Activated CD4-positive, alpha-beta T cell treated with anti-CD3 and anti-CD28 coated beads, Interleukin-2, amount 10 ng/mL, durations not matched to agents 7 days and 5 days (primary cell): ENCODE measurements at regions not wholly inside any gene's neighbourhood (a gene's known extent, or its start where the extent isn't known, plus 50 kb on each side); places are given as distances from the start of the nearest gene placed in this dataset.

ENCODE experiments used
- CTCF ChIA-PET: fragments of 350-600 bp; sonication (Branson Sonifier 250); formaldehyde crosslinking; loops from one replicate; lab custom pipeline; 2021; ENCODE audit warnings: antibody characterized with exemption; lab: Charles Lee
- POLR2A ChIA-PET: fragments of 350-600 bp; sonication (Branson Sonifier 250); formaldehyde crosslinking; loops from one replicate; lab custom pipeline; 2021; ENCODE audit warnings: antibody characterized with exemption; lab: Charles Lee
- DNase-seq: peaks from one replicate; pipeline ENCODE4 v3.0.0-alpha.2; 2020
- H3K27ac Mint-ChIP-seq: one replicate; pipeline ENCODE4 v1.8.0; 2021; ENCODE audit warnings: mild to moderate bottlenecking, moderate library complexity, mixed read lengths
- H3K27me3 Mint-ChIP-seq: one replicate; pipeline ENCODE4 v1.8.0; 2021; ENCODE audit warnings: mixed read lengths
- H3K36me3 Mint-ChIP-seq: one replicate; pipeline ENCODE4 v1.8.0; 2021; ENCODE audit warnings: low read depth, mixed read lengths
- H3K4me1 Mint-ChIP-seq: one replicate; pipeline ENCODE4 v1.8.0; 2021; ENCODE audit warnings: mixed read lengths
- H3K4me3 Mint-ChIP-seq: one replicate; pipeline ENCODE4 v1.8.0; 2021; ENCODE audit warnings: mild to moderate bottlenecking, moderate library complexity, mixed read lengths
- H3K9me3 Mint-ChIP-seq: one replicate; pipeline ENCODE4 v1.8.0; 2021; ENCODE audit warnings: mixed read lengths

DNA sequence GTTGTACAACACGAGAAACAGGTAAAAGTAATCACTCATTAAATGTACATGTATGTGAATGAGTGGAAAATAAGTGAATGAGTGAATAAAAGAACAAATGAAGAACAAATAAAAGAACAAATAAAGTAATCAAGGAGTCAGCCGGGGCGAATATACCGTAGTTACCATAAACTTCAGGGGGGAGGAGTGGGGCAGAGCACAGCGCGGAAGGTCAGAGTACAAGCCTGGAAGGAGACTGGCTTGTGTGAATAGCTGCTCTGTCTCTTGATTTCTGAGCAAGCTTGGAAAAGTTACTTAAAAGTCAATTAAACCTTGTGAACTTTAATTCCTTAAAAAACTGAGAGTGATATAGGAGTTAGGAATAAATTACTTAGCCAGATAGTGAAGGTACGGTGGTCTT lies 466.5 kb upstream of the CNTN4 start:
- Mint-ChIP-seq H3K36me3 (no peaks in the 10 kb centered on the region), H3K4me1 (no peaks in the 10 kb centered on the region), H3K27me3 (no peaks in the 10 kb centered on the region), H3K27ac (no peak overlapping the region), H3K9me3 (peaks cover 11% of the 10 kb centered on the region), H3K4me3 (no peak overlapping the region)
- CTCF ChIA-PET = no interaction called here
- no peak for DNase-seq
- POLR2A ChIA-PET = no interaction called here

DNA sequence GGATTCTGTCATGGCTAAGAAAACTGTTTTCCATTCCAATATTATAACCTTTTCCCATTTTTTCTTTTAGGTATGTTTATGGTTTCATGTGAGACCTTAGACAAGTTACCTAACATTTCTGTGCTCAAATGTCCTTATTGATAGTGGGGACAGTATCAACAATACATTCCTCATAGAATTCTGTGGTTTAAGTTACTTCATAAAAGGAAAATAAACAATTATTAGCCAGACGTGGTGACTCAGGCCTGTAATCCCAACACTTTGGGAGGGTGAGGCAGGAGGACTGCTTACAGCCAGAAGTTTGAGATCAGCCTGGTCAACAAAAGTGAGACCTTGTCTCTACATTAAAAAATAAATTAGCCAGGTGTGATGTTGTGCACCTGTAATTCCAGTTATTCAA lies 436.8 kb upstream of the CNTN4 start:
- H3K9me3 Mint-ChIP-seq = peaks cover 2% of the 10 kb centered on the region
- no peaks in the 10 kb centered on the region for H3K27me3 Mint-ChIP-seq
- no peak for DNase-seq
- H3K27ac Mint-ChIP-seq = no peak overlapping the region
- ChIA-PET CTCF (no interaction called here), POLR2A (no interaction called here)
- no peak overlapping the region for H3K4me3 Mint-ChIP-seq
- no peaks in the 10 kb centered on the region for H3K4me1 Mint-ChIP-seq
- H3K36me3 Mint-ChIP-seq = no peaks in the 10 kb centered on the region

DNA sequence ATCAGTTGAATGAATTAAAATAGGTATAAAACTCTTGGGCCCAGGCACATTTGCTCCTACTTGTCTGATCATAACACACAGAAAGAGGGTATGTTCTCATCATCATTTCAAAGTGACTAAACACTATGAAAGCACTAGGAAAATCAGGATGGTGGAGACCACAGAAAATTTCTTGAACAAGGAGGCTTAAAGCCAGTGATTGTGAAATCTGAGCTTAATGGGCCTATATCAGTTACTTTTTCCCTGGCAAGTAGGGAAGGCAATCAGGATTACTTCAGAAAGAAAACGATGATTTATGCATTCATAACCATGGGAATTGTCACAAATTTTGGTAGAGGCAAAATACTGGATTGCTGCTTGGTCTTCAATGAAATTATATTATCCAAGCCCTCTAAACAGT lies 434.4 kb upstream of the CNTN4 start:
- H3K36me3 Mint-ChIP-seq = no peaks in the 10 kb centered on the region
- H3K4me1 Mint-ChIP-seq = no peaks in the 10 kb centered on the region
- no peak overlapping the region for H3K4me3 Mint-ChIP-seq
- CTCF ChIA-PET = no interaction called here
- H3K9me3 Mint-ChIP-seq = no peaks in the 10 kb centered on the region
- no peak overlapping the region for H3K27ac Mint-ChIP-seq
- POLR2A ChIA-PET = no interaction called here
- H3K27me3 Mint-ChIP-seq = no peaks in the 10 kb centered on the region
- no peak for DNase-seq

DNA sequence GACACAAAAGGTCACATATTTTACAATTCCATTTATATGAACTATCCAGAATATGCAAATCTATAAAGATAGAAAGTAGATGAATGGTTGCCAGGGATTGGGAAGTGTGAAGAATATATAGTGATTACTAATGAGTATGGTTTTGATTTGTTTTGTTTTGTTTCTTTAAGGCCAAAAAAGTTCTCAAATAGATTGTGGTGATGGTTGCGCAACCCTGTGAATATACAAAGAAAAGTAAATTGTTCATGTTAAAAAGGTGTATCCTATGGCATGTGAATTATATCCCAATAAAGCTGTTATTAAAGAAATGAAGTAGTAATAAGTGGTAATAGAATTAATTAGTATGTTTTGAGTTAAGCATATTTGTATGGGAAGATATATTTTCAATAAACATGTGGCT lies 431.8 kb upstream of the CNTN4 start:
- H3K36me3 Mint-ChIP-seq = no peaks in the 10 kb centered on the region

DNA sequence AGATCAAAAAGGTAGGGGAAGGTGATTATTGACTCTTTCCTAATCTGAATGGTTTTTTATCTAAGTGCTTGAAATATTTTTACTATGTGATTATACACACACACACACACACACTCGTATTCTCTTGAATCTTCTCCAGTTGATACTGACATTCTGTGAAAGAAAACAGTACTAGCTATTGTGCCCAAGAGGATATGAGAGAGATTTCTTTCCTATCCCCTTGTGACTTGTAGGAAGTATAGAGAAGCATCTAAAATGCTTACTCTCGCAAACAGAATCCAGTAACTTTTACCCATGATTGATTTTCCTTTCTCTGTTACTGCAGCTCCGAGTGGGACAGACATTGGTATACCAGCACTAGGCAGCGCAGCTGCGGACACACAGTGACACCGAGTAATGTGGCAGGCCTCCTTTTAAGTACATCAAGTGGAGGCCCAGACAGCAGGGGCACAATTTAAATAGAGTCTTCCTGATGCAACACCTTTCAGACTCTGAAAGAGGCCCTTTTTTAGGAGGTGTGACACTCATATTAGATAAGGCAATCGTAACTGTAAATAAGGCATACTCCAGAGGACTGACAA lies 421.0 kb upstream of the CNTN4 start:
- H3K4me3 Mint-ChIP-seq = no peak overlapping the region

More for the DNA sequence above, 431.8 kb upstream of the CNTN4 start:
- Mint-ChIP-seq H3K27ac (no peak overlapping the region), H3K4me3 (no peak overlapping the region), H3K4me1 (no peaks in the 10 kb centered on the region), H3K9me3 (peaks cover 4% of the 10 kb centered on the region), H3K27me3 (no peaks in the 10 kb centered on the region)
- DNase-seq = no peak
- ChIA-PET POLR2A (no interaction called here), CTCF (no interaction called here)

DNA sequence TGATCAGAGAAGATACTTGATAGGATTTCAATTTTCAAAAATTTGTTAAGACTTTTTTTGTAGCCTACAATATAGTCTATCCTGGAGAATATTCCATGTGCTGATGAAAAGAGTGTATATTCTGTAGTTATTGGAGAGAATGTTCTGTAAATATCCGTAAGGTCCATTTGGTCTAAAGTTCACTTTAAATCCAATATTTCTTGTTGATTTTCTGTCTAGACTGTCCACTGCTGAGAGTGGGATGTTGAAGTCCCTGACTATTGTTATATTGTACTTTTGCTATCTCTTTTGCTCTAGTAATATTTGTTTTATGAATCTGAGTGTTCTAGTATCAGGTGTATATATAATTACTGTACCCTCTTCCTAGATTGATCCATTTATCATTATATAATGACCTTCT lies 406.2 kb upstream of the CNTN4 start:
- Mint-ChIP-seq H3K36me3 (no peaks in the 10 kb centered on the region), H3K27me3 (no peaks in the 10 kb centered on the region), H3K4me3 (no peak overlapping the region), H3K4me1 (no peaks in the 10 kb centered on the region), H3K27ac (no peak overlapping the region), H3K9me3 (peaks cover 7% of the 10 kb centered on the region)
- ChIA-PET CTCF (no interaction called here), POLR2A (no interaction called here)
- DNase-seq = no peak

More for the DNA sequence above, 421.0 kb upstream of the CNTN4 start:
- ChIA-PET POLR2A (no interaction called here), CTCF (no interaction called here)
- Mint-ChIP-seq H3K4me1 (no peaks in the 10 kb centered on the region), H3K36me3 (no peaks in the 10 kb centered on the region), H3K27ac (no peak overlapping the region), H3K27me3 (no peaks in the 10 kb centered on the region), H3K9me3 (peaks cover 13% of the 10 kb centered on the region)
- no peak for DNase-seq

DNA sequence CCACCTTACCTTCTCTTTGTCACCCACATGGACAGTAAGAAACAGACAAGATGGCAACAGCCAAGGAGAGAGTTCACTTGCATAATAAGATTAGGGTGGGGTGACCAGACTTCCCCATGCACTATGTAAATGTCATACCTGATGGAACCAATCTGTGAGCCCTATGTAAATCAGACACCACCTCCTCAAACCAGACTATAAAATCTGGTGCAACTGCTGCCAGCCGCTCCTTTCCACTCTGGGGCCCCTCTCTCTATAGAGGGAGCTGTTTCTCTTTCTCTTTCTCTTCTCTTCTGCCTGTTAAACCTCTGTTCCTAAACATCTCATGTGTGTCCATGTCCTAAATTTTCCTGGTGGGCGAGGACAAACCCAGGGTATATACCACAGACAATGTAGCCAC lies 405.5 kb upstream of the CNTN4 start:
- no peak overlapping the region for H3K27ac Mint-ChIP-seq
- DNase-seq = no peak
- POLR2A ChIA-PET = no interaction called here
- CTCF ChIA-PET = no interaction called here
- H3K4me3 Mint-ChIP-seq = no peak overlapping the region
- no peaks in the 10 kb centered on the region for H3K4me1 Mint-ChIP-seq
- peaks cover 7% of the 10 kb centered on the region for H3K9me3 Mint-ChIP-seq
- H3K27me3 Mint-ChIP-seq = no peaks in the 10 kb centered on the region
- no peaks in the 10 kb centered on the region for H3K36me3 Mint-ChIP-seq

DNA sequence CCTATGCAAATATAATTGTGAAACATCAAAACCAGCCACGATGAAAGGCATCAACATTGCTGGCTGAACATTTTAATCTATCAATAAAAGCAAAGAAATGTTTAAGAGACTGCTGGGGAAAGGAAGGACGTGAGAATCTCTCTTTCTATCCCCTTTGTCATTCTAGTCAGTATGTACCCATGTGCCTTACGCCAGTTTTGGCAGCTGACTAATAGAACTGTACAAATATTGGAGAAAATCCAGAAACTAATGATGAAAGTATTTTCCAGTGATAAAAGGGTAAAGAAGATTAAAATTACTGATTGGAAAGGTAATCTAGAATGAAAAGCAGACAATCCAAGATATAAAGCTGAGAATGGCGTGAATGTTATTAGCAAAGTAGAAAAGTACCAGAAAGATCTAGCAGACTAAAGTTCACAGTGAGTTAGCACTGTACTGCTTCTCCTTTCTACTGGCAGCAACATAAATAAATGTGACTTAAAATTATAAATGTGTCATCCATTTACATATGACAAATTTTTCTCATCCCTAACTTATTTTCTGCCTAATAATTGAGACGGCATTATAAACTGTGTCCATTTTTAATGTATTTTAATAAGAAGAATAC lies 401.9 kb upstream of the CNTN4 start:
- Mint-ChIP-seq H3K4me1 (no peaks in the 10 kb centered on the region), H3K36me3 (no peaks in the 10 kb centered on the region), H3K27me3 (no peaks in the 10 kb centered on the region)

DNA sequence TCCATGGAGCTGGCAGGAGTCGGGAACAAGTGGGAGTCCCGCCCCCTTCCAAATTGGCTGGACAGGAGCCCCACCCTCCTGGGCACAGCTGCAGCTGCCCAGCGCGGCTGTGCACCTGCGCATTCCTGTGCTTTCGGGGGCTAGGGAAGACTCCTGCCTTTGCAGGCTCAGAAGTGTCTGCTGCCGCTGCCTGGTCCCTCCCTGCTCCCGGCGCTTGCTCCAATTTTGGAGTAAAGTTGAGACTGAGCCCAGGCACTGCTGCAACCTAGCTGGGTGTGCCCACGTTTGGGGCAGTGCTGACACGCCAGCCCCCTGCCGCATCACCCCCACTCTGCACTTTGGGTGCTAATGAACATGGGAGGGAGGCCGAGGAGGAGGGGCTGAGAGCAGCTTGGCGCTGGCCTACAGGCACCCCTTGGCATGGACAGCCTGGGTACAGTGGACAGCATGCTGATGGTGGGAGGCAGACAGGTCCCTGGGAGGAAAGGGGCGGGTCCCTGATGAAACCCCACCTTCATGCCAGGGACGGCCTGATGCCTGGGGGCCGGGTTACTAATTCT lies 399.2 kb upstream of the CNTN4 start:
- POLR2A ChIA-PET = no interaction called here
- no peak overlapping the region for H3K27ac Mint-ChIP-seq
- CTCF ChIA-PET = no interaction called here
- H3K36me3 Mint-ChIP-seq = no peaks in the 10 kb centered on the region
- no peaks in the 10 kb centered on the region for H3K9me3 Mint-ChIP-seq
- no peaks in the 10 kb centered on the region for H3K4me1 Mint-ChIP-seq
- DNase-seq = no peak
- H3K27me3 Mint-ChIP-seq = no peaks in the 10 kb centered on the region
- H3K4me3 Mint-ChIP-seq = no peak overlapping the region

More for the DNA sequence above, 401.9 kb upstream of the CNTN4 start:
- Mint-ChIP-seq H3K9me3 (peaks cover 5% of the 10 kb centered on the region), H3K4me3 (no peak overlapping the region), H3K27ac (no peak overlapping the region)
- ChIA-PET CTCF (no interaction called here), POLR2A (no interaction called here)
- DNase-seq = no peak

DNA sequence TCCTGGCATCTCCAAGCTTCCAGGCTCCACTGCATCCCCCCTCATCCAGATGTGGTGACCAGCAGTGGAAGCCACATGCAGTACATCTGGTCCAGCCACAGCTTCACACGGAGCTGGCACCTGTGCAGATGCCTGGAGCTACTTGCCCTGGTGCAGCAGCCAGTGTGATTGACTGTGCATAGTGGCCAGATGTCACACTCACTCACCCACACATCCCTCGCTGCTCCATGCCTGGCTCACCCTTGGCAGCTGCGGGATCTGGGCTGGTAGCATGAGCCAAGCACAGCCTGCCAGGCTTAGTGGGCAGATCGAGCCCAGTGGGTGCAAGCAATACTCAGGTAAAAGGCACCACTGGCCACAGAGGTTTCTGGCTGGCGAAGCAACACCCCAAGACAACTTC lies 398.0 kb upstream of the CNTN4 start:
- Mint-ChIP-seq H3K27me3 (no peaks in the 10 kb centered on the region), H3K36me3 (no peaks in the 10 kb centered on the region), H3K4me3 (no peak overlapping the region), H3K9me3 (peaks cover 4% of the 10 kb centered on the region), H3K4me1 (no peaks in the 10 kb centered on the region), H3K27ac (no peak overlapping the region)
- DNase-seq = no peak
- ChIA-PET CTCF (no interaction called here), POLR2A (no interaction called here)

DNA sequence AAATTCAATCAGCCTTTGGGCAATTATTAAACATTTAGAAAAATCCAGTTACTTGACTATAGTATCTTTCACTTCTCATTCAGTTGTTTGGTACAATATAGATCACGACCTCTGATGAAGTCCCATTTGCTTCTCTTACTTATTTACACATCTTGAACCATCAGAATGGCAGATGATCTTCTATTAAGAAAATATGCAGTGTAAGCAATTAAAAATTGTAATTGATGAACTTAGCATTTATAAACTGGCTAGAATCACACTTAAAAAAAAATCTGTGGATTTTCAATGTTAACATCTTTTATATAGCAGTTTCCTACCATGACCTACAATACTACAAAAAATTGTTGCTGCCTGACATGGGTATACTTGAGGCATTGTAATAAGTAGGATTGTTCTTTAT lies 395.5 kb upstream of the CNTN4 start:
- no peaks in the 10 kb centered on the region for H3K4me1 Mint-ChIP-seq
- no peak for DNase-seq
- no peak overlapping the region for H3K27ac Mint-ChIP-seq
- H3K9me3 Mint-ChIP-seq = peaks cover 10% of the 10 kb centered on the region
- CTCF ChIA-PET = no interaction called here
- no peak overlapping the region for H3K4me3 Mint-ChIP-seq
- H3K36me3 Mint-ChIP-seq = no peaks in the 10 kb centered on the region
- H3K27me3 Mint-ChIP-seq = no peaks in the 10 kb centered on the region
- POLR2A ChIA-PET = no interaction called here

DNA sequence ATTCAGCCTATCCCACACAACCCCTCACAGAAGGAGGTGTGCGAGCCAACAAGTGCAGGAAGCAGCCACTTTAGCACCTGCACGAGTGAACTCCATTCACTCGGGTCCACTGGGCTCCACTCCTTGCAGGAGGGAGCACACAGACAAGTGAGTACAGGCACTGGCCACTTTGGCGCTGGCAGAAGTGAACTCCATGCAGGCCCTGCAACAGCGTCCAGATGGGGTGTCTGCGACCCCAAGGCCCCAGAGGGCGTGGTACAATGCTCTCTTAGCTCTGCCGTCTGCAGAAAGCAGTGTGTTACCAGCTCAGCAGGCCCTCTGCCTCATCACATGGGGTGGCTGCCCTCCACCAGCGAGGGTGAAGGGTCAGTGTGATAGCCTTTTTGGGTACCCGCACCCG lies 388.0 kb upstream of the CNTN4 start:
- Mint-ChIP-seq H3K36me3 (no peaks in the 10 kb centered on the region), H3K9me3 (peaks cover 9% of the 10 kb centered on the region), H3K27ac (no peak overlapping the region), H3K4me3 (no peak overlapping the region), H3K4me1 (no peaks in the 10 kb centered on the region), H3K27me3 (no peaks in the 10 kb centered on the region)
- ChIA-PET POLR2A (no interaction called here), CTCF (no interaction called here)
- no peak for DNase-seq

DNA sequence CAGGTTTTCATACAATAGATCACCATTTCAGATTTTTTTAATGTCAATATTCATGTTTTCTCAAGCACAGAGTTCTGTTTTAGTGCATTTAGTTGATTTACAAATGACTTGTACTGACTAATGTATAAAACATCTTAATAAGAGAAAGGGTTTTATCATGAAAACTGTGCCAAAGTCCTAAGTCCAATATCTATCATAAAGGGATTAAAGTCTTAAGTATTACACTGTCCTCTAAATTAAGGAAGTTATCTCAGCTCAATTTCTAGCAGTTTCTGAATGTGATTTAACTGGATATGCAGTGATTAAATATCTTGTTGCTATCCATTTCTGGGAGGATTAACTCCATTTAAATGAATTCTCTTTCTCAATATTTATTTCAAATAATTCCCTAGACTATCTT lies 381.1 kb upstream of the CNTN4 start:
- Mint-ChIP-seq H3K27ac (no peak overlapping the region), H3K4me3 (no peak overlapping the region), H3K27me3 (no peaks in the 10 kb centered on the region), H3K4me1 (no peaks in the 10 kb centered on the region), H3K36me3 (no peaks in the 10 kb centered on the region), H3K9me3 (peaks cover 11% of the 10 kb centered on the region)
- DNase-seq = no peak
- ChIA-PET POLR2A (no interaction called here), CTCF (no interaction called here)

DNA sequence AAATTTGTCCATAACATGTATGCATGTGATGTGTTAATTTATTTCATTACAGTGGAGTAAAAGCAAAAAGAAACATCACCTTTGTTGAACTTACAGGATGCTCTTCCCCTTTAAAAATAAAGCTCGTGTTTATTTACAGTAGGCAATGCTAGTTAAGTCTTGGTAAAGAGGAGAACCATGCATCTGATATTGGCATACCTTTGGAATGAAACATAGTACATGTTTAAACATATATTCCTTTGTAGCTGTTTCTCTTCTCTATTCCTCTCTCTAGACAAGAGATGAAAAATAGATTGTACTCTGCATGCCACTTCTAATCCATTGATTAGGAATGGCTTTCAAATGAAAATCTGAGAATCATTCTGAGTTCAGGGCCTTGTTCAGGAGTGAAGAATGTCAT lies 374.9 kb upstream of the CNTN4 start:
- CTCF ChIA-PET = no interaction called here
- Mint-ChIP-seq H3K36me3 (no peaks in the 10 kb centered on the region), H3K4me1 (no peaks in the 10 kb centered on the region), H3K27ac (no peak overlapping the region), H3K4me3 (no peak overlapping the region), H3K9me3 (peaks cover 13% of the 10 kb centered on the region), H3K27me3 (no peaks in the 10 kb centered on the region)
- no peak for DNase-seq
- POLR2A ChIA-PET = no interaction called here
